Pulmonary artery endothelial cell (primary cell): ENCODE measurements at regions not wholly inside any gene's neighbourhood (a gene's known extent, or its start where the extent isn't known, plus 50 kb on each side); places are given as distances from the start of the nearest gene placed in this dataset.
"Not testable (repeated sequence)": the region's sequence is repeated elsewhere in the genome, so short reads cannot be mapped to it uniquely, and the experiment has no call there.

Experiments used
- DNase-seq: peaks from one replicate; pipeline ENCODE4 v3.0.0-alpha.2; 2011; ENCODE audit warnings: low read depth, low spot score

- DNase-seq = no peak
These were observed 154.1 kb upstream of the PDE1C start for GRCh38 chr7:32224276-32224675.

DNA sequence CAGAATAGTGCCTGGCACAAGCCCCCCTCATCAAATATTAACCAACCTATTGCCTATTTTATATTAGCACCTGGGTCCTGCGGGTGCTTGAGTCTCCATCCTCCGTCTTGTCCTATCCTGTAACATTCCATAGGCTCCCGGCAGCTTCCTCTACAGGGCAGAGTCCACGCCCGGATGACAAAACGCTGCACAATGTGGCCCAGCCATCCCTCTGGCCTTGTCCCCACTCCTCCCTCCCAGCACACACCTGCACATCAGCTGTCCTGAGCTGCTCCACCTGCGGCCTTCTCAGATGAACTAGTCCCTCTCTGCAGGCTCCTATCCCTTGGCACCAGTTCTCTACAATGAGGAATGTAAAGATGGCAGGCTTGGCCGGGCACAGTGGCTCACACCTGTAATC is 153.5 kb upstream of the PDE1C start:
- DNase-seq = no peak

DNA sequence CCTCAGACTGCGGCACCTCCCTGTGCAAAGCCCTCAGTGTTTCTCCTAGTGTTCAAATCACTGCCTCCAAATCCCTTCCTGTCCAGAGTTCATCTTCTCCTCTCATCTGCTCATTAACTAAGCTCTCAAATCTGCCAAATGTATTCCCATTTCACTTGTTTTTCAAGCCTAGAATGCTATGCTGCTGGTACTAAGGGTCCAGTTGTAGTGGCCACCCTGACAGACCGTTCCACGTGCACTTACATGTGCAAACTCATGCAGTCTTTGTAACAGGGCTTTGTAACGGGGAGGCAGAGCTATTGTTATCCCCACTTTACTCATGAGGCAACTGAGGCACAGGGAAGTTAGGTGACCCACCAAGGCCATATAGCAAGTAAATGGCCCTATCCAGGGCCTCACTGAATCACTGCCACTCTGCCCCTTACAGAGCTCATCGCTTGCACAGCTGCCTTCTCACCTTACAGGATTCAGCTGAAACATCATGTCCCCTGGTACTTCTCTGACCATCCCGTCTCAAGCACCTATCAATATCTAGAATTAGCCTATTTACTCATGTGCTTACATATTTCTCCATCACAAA is 153.0 kb upstream of the PDE1C start:
- no peak for DNase-seq

DNA sequence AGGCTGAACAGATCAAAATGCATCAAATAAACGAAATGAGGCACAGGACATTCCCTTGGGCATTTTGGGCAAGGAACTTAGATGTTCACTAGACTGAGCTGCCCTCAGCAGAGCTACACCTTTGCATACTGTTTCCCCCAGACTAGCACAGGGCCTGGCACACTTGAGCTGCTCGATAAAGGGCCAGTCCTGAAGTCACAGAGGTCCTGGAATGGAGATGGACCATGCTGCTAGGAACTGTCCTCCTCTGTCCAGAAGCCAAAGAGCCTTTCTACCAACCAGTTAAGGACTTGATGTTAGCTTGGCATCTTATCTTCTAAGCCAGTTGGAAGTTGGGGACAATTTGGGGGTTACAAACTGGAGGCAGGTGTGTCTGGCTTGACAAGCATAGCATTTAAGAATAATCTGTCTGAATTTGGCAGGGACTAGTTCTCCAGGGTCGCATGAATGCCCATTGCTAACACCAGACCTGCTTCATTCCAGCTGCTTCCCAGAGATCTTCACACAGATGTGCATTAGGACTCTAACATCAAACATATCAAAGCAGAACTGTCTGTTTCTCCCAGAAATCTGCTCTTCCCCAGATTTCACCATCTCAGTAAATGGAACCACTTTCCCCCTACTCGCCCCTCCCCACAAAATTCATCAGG is 152.2 kb upstream of the PDE1C start:
- no peak for DNase-seq

DNA sequence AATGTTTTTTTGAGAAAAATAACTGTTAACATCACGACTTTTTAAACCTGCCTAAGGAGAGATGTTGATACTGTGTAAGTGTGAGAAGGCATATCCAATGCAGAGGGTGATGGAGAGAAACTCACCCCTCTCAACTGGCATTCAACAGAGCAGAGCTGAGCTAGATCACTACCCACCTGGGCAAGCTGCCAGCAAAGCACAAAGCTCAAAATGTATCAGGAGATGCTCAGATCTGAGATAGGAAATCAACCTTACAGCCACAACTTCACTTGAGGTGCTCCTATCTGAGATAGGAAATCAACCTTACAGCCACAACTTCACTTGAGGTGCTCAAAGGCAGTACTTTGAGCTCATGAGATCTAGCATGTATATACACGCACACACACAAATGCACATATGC is 151.5 kb upstream of the PDE1C start:
- DNase-seq = no peak

DNA sequence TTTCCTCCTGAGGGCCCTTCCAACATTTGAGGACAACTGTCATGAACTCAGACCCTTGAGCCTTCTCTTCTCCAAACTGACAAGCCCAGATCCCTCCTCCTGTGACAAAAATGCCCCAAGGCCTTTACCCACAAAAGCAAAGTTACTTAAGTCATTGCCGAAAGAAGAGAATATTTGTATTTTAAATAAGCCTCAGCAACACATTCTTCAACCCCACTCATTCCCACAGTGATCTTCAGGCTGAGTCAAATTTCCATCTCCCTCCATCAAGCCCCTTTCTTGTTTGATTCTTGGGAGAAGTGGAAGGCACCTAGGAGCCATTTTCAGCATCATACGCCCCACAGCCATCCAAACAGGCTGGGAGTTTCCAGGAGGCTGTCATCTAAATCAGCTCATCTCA is 150.8 kb upstream of the PDE1C start:
- DNase-seq = no peak

GRCh38 chr7:32219831-32220230 is 149.6 kb upstream of the PDE1C start:
- not testable (repeated sequence) for DNase-seq

GRCh38 chr7:32219416-32219815 is 149.2 kb upstream of the PDE1C start:
- DNase-seq = no peak

DNA sequence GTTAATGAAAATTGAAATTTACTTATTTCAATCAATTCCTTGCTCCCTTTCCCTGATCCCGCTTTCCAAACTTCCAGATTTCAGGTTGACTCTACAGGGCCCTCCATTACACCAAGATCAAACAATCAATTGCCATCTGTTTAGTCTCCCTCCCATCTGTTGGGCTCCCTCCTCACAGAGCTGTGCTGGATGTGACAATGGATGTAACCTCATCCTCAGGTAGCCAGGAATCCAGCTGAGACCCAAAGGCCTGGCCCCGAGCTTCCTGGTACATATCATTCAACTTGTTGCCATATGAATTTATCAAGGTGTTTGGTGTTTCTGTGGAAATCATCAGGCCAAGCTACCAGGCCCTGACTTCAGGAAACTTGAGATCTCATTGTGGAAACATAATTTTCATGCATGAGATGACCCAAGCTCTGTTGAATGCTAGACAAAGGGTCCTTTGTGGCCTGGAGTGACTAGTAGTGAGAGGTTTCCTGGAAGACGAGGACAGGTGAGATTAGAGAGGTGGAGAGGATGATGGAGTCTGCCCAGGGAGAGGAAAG is 148.6 kb upstream of the PDE1C start:
- DNase-seq = no peak

- no peak for DNase-seq
These were observed 147.9 kb upstream of the PDE1C start for GRCh38 chr7:32218154-32218467.

GRCh38 chr7:32217341-32218153 is 147.3 kb upstream of the PDE1C start:
- no peak for DNase-seq

- no peak for DNase-seq
These were observed 146.6 kb upstream of the PDE1C start for GRCh38 chr7:32216759-32217158.

DNA sequence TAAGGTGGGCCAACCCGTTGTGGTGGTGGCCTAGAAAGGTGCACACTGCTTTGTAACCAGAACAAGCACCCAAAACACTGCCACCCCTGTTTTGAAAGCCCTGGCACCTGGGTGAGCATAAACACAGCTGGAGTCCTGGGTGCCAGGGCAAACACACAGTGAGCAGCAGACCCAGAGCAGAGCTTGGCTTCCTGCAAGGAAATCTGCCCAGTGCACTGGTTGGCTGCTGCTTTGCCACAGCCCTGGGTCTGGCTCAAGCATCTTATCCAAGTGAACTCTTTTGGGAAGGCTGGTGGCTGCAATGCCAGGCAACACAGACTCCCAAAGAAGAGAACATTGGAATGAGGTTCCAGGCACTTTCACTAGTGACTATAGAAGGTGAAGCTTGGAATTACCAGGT is 145.5 kb upstream of the PDE1C start:
- no peak for DNase-seq

DNA sequence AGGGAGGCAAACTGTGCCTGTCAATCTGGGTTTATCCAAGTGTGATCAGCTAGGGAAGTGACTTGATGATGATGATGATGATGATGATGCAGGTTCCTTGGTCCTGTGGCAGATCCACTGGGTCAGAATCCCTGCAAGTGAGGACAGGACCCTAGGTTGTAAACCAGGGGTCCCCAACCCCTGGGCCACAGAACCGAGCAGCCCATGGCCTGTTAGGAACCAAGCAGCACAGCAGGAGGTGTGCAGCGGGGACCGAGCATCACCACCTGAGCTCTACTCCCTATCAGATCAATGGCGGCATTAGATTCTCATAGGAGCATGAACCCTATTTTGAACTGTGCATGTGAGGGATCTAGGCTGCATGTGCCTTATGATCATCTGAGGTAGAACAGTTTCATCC is 144.7 kb upstream of the PDE1C start:
- DNase-seq = no peak

GRCh38 chr7:32212321-32212720 is 142.1 kb upstream of the PDE1C start:
- no peak for DNase-seq

- no peak for DNase-seq
These were observed 136.8 kb upstream of the PDE1C start for GRCh38 chr7:32206987-32207386.

DNA sequence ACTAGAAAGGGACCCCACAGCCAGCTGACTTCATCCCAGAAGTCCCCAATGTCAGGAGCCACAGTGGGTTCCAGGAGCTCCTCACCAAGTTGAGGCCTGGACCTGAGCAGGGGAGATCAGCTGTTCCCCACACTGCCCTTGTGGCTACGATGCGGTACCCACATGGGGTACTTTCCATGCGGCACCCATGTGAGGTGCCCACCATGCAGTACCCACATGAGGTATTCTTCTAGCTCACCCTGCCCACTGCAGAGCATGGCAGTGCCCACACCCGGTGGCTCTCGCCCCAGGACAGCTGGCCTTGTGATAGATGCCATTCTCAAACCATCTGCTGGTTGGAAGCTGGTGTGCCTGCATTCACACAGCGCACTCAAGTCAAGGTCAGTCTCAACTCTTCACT is 136.3 kb upstream of the PDE1C start:
- no peak for DNase-seq

GRCh38 chr7:32205298-32205824 is 135.2 kb upstream of the PDE1C start:
- DNase-seq = not testable (repeated sequence)

DNA sequence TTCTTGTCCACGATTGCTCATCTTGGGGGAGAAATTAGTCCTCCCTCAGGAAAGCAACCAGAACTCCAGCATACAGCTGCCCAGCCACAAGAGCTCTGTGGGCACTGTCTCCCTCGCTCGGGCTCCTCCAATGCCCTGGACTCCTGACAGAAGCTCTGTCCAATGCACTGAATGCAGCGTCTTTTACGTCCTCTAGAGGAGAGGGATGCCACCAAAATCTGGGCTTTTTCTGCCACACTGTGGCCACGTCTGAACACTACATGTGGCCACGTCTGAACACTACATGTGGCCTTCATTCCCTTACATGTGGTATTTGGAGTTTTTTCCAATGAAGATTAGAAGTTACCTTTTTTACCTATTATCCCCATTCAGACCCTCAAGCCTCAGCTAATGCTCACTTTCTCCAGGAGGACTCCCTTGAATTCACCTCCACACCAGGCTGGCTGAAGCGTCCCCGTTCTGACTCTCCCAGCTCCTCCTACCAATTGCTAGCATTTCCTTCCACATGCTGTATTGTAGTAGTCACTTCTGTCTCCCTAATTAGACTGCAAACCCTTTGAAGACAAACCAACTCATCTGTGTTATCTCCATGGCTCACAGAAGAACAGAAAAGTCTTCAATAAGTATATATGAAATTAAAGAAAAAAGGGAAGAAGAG is 134.3 kb upstream of the PDE1C start:
- peak; percentile 43 for DNase-seq

GRCh38 chr7:32200646-32201045 is 130.4 kb upstream of the PDE1C start:
- no peak for DNase-seq

GRCh38 chr7:32194537-32194936 is 124.3 kb upstream of the PDE1C start:
- DNase-seq = no peak

GRCh38 chr7:32191305-32191704 is 121.1 kb upstream of the PDE1C start:
- no peak for DNase-seq
